Kidney (tissue), 13 donors: ENCODE measurements at regions not wholly inside any gene's neighbourhood (a gene's known extent, or its start where the extent isn't known, plus 50 kb on each side); places are given as distances from the start of the nearest gene placed in this dataset.

ENCODE experiments used
- DNase-seq, 5 donors: peaks; one replicate each; pipeline ENCODE4 v3.0.0-alpha.2; 2013 to 2020
- FAIRE-seq: peaks from 2 replicates; lab custom pipeline; 2012; peaks lifted over from hg19 to GRCh38; lab: Jason Lieb, UNC
- H3K27ac ChIP-seq, 2 donors: one replicate each; pipeline ENCODE4 v1.7.0; 2013; ENCODE audit warnings: low read depth in 2 of 2, low read length in 2 of 2, inconsistent platforms in 1 of 2
- H3K27me3 ChIP-seq: one replicate; pipeline ENCODE4 v1.7.1; 2013; ENCODE audit warnings: low read length, inconsistent platforms; ENCODE audit not compliant: control insufficient read depth, insufficient read depth
- H3K36me3 ChIP-seq, 3 donors: one replicate each; pipeline versions ENCODE4 v1.7.0 to v1.7.1; 2013; ENCODE audit warnings: low read length in 3 of 3, control low read depth in 1 of 3, inconsistent platforms in 1 of 3; ENCODE audit not compliant: insufficient read depth in 3 of 3, control insufficient read depth in 2 of 3
- H3K4me1 ChIP-seq, 3 donors: one replicate each; pipeline versions ENCODE4 v1.7.0 to v1.7.1; 2013; ENCODE audit warnings: low read length in 3 of 3, inconsistent platforms in 1 of 3, low read depth in 1 of 3; ENCODE audit not compliant: control insufficient read depth in 2 of 3, insufficient read depth in 2 of 3
- H3K4me3 ChIP-seq, 3 donors: one replicate each; pipeline versions ENCODE4 v1.7.0 to v1.8.1; 2013; ENCODE audit warnings: low read length in 3 of 3, control low read depth in 1 of 3, inconsistent platforms in 1 of 3
- H3K9ac ChIP-seq, 3 donors: one replicate each; pipeline versions ENCODE4 v1.7.0 to v1.7.1; 2013; ENCODE audit warnings: low read length in 3 of 3, control low read depth in 1 of 3, inconsistent platforms in 1 of 3
- H3K9me3 ChIP-seq, 3 donors: one replicate each; pipeline versions ENCODE4 v1.7.0 to v1.7.1; 2013; ENCODE audit warnings: low read length in 3 of 3, control low read depth in 1 of 3, inconsistent platforms in 1 of 3; ENCODE audit not compliant: control insufficient read depth in 2 of 3, insufficient read depth in 1 of 3
- CTCF ChIP-seq: IDR thresholded peaks from 3 replicates; pipeline ENCODE4 v1.5.1; 2012; ENCODE audit warnings: mild to moderate bottlenecking, moderate library complexity, borderline replicate concordance; ENCODE audit not compliant: insufficient read depth; ENCODE audit errors: extremely low read depth
- intact Hi-C: fragments of 100-400 bp; cut with DNase I; formaldehyde crosslinking; loops from one replicate; pipeline ENCODE4 v1.11.1; 2022
- donor health status: control.
- donor health status: control.
- donor health status: control.
- donor health status: control.
- donor health status: control.
- donor health status: DM: yes; HTN: yes; CAD: no.
- donor health status: Normal renal cell carcinoma (clear cell type).

- intact Hi-C loops: no loop called here
- H3K4me1 ChIP-seq: peaks cover under 1 to 4% (median 3%) of the 10 kb centered on the region in 3 donors
- no peak overlapping the region for H3K9ac ChIP-seq
- no peak overlapping the region for H3K27ac ChIP-seq
- no peaks in the 10 kb centered on the region for H3K9me3 ChIP-seq
- DNase-seq (no peak), FAIRE-seq (no peak)
- no peaks in the 10 kb centered on the region for H3K36me3 ChIP-seq
- no peak for TF ChIP-seq CTCF
- H3K27me3 ChIP-seq: no peaks in the 10 kb centered on the region
- H3K4me3 ChIP-seq: no peak overlapping the region
Observed at GRCh38 chr13:73174521-73175010, 115.8 kb downstream of the KLF5 start.

GRCh38 chr13:73173279-73173811 lies 114.5 kb downstream of the KLF5 start:
- FAIRE-seq: no peak
- TF ChIP-seq CTCF: no peak
- no peak overlapping the region for H3K9ac ChIP-seq

GRCh38 chr13:73171926-73172325 lies 113.1 kb downstream of the KLF5 start:
- Histone ChIP-seq H3K4me3 (no peak overlapping the region), H3K4me1 (peaks cover 0 to 9% (median 6%) of the 10 kb centered on the region in 3 donors), H3K36me3 (no peaks in the 10 kb centered on the region), H3K27me3 (no peaks in the 10 kb centered on the region), H3K9me3 (no peaks in the 10 kb centered on the region), H3K9ac (no peak overlapping the region), H3K27ac (no peak overlapping the region)
- DNase-seq (no peak), FAIRE-seq (no peak)
- TF ChIP-seq CTCF: no peak
- intact Hi-C loops: no loop called here

More at GRCh38 chr13:73173279-73173811, 114.5 kb downstream of the KLF5 start:
- Histone ChIP-seq H3K27ac (no peak overlapping the region), H3K9me3 (no peaks in the 10 kb centered on the region), H3K36me3 (no peaks in the 10 kb centered on the region), H3K27me3 (no peaks in the 10 kb centered on the region), H3K4me3 (no peak overlapping the region), H3K4me1 (peaks cover under 1 to 6% (median 4%) of the 10 kb centered on the region in 3 donors)
- DNase-seq: no peak
- intact Hi-C loops: no loop called here
